ENCODE measurements at regions not wholly inside any gene's neighbourhood (a gene's known extent, or its start where the extent isn't known, plus 50 kb on each side); places are given as distances from the start of the nearest gene placed in this dataset.

DNA sequence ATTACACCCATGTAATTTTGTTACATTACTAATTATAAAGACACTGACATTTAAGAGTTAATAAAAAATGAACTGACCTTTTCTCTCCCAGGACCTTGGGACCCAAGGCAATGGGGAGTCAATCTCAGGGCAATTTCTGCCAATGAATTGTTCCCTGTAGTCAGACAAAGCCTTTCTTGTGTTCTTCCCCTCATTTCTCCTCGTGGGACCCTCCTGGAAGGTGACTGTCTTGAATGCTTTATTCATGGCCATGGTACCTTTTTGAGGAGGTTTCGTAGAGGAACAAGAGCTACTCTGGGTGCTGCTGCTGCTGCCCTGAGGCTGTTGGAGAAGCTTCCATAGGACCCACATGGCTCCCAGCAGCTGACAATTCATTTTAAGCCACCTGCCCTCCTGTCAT is 190.3 kb downstream of the SNX18 start:
- no peak for DNase-seq

DNA sequence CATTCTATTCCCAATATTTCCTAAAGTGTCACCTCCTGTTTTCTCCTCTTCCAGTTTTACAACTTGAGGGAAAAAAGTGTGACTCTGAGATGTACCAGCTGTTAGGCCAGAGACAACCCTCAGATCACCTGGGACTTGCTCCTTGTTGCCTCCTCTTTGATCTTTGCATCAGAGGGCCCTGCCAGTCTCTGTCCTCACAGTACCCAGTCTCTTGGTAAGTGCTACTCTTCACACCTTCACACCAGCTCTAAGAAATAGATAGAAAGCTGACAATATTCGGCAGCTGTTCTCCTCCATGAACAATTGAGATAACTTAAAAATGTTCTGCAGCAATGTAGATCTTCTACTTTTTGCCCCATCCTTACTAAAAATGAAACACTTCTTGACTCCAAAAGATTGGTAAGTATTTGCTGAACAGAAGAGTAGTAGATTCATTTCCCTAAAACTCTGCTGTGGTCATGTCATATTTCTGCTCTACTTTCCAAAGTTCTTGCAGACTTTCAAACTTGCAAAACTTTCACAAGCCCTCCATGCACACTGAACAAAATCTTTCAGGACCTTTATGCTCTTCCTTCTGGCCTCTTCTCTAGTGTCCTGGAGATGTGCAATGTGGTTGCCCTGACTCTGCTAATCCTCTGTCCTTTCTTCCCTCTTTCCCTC is 188.6 kb downstream of the SNX18 start:
- no peak for DNase-seq

GRCh38 chr5:54704825-54705224 is 187.3 kb downstream of the SNX18 start:
- no peak for DNase-seq

DNA sequence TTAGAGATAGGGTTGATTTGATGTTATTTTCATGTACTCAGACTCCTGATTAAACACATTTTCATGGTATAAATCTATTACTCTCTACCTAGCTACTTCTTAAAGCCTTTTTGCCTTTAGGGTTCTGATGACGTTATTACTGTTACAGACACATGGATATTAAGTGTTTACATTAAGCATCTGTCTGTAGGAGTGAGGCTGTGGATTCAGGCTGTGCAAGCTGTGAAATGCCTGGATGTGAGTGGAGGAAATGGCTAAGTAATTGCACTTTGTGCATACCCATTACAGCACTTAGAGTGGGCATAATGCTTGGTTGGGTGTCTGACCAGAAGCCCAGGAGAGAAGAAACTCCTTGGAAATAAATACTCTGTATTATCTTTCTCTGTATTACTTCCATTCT is 186.8 kb downstream of the SNX18 start:
- no peak for DNase-seq

- DNase-seq, result no peak
Observed at GRCh38 chr5:54703565-54704255, 186.2 kb downstream of the SNX18 start.

DNA sequence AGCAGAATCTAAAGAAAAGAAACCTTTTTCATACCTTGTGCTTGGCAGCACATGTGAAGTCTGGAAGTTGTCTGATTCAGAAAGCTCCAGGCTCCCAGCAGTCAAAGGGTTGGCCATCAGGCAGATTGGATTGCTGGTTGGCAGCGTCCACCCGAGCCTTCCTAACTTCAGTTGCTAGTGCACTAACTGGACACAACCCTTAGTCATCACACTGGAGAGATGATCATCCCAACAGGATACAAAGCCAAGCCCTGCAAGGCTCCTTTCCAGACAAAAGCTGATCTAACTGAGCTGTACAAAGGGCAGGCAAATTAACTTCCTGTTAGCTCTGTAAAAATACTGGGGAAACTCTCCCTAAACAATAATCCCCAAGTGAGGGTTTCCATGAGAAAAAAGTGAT is 185.6 kb downstream of the SNX18 start:
- DNase-seq, result peak; percentile 79

DNA sequence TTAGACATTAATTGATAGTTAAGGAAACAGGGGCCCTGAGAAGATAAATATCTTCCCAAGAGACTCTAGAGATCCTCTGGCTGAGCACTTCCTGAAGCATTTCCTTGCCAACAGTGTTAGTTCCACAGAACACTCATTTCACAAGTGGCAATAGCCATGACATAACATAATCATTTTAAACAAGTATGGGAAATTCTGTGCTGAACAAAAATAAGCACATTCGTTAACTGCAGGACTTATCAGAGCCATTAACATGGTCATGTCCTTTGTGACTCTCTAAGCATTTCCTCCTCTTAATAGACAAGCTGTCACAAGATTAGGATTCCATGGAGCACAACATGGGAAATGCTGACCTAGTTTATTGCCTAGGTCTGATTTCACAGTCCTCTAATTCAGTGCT is 184.9 kb downstream of the SNX18 start:
- no peak for DNase-seq

- DNase-seq, result no peak
Observed at GRCh38 chr5:54700986-54701578, 183.5 kb downstream of the SNX18 start.

- peak; percentile 80 for DNase-seq
Observed at GRCh38 chr5:54696931-54697330, 179.4 kb downstream of the SNX18 start.

GRCh38 chr5:54696346-54696745 is 178.8 kb downstream of the SNX18 start:
- DNase-seq, result no peak

DNA sequence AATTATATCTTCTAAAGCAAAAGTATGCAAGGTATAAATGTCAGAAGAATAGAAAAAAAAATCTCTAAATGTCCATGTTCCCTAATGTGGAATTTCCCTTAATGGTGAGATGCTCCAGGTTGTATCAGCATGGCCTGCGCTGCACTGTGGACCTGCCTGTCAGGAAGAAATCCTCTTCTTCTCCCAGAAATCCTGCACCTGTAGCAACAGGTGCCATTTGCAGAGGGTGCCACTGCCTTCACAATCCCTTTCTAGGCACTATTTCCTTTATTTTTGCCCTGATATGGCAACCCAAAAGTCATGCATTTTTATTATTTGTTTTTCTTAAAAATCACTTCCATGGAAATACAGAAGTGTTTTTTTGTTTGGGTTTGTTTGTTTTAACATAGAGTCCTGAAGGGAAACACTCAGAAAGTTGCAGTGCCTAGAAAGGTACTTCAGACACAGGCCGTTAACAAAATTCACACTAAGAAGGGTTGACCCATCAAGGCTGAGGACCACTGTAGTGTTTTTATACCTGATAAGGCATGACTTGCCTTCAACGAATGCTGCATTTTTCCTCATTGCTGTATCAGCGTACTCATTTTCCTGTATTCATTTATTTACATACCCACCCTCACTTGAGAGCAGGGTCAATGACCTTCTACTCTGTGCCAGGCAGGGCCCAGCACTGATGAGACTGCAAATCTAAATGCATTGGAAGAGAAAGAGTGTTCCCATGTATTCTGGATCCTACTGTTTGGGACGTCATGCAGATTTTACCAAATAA is 177.8 kb downstream of the SNX18 start:
- no peak for DNase-seq

DNA sequence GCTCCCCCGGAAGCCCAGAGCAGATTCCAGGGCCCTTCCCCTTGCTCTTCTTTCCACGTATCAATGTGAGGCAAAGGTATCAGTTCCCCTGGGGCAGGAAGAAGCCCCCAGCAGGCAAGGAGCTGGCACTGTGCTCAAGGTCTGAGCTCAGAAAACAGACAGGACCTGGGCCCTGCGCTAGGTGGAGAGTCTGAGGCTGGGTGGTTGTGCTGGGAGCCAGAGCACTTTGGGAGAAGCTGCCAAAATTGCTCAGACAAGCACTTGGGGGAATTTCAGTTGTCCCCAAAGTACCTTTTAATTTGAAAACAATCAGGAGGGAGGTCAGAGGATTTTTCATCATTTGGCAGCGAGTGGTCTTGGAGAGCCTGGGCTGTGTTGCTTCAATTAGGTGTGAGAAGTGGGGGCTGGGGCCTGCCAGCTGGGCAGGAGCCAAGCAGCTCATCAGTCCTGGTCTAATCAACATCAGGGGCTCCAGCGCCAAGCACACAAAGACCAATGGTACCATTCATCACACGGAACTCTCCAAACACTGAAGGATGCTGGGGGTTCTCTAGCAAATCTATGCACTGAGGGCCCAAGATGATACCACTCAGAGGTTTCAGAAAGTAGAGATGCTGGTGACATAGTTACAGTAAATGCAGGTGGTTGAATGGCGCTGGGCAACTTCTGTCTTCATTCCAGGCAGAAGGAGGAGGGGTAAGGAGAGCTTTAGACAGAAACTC is 176.5 kb downstream of the SNX18 start:
- DNase-seq, result peak; percentile 54

DNA sequence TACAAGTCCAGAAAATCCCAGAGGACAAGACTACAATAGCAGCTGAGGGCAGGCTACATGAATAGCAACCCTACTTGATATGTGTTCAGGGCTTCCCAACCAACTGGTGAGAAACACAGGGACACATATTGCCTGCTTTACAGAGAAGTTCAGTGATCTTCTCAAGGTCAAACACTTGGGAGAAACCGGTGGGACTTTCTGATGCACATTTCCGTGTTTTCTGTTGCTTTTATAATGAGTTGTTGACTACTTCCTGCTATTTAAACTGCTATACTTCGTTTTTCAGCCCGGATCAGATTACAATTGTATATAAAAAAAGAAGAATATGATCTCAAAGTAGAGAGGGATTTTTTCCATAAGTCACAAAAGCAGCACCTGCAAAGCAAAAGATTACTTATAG is 175.1 kb downstream of the SNX18 start:
- no peak for DNase-seq

DNA sequence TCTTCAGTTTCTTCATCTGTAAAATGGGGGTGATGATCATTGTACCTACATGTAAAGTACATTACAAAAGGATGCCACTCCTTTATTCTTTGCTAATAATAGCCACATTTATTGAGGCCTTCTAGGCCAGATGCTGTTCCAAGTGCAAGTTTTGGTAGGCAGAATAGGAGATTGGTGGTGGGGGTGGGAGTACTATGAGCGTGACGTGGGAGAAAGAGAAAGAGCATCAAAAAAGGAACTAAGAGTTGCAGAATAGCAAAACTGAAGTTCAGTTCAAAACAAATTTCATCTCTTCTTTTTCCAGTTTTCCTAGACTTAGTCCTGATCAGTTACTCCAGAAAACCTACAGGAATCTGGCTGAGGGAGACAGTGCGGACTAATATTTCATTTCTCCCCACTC is 174.1 kb downstream of the SNX18 start:
- no peak for DNase-seq

DNA sequence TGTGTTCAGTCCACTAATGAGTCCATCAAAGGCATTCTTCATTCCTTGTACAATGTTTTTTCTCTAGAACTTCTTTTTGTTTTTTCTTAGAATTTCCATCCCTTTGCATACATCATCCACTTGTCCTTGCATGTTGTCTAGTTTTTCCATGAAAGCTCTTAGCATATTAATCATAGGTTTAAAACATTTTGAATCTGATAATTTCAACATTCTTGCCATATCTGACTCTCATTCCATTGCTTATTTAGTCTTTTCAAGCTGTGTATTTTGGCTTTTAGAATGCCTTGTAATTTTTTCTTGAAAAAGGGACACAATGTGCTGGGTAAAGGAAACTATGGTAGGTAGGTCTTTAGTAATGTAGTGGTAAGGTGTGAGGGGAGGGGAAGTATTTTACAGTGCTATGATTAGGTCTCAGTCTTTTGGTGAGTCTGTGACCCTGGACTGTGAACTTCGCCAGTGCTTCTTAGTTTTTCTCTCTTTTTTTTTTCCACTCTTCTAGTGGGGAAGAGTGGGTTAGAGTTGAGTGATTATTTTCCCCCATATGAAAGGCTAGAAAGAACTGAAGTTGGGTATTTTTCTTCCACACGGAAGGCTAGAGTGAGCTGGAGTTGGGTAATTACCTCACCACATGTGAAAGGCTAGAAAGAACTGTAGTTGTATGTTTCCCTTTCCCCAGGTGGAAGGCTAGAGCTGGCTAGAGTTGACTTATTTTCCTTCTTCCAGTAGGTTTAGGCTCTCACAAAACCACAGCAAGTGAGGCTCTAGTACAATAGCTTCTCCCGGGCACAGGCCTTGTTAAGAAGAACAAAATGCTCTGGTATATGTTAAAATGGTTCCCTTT is 172.1 kb downstream of the SNX18 start:
- no peak for DNase-seq

DNA sequence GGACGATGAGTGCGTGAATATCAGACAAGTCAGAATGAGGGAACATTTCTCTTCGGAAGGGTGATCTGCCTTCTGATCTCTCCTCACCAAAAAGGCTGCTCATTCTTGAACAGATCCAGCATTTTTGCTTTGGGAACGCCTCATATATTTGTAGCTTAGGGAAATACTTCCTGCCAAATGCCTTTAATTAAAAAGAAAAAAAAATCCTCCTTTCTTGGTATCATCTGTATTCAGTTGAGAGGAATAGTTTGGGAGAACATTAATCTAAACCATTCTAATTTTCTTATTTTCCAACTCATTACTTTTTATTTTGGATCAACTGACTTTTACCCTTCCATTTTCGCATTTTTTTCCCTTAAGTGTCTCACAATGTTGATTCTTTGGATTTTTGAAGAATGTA is 163.4 kb downstream of the SNX18 start:
- no peak for DNase-seq

DNA sequence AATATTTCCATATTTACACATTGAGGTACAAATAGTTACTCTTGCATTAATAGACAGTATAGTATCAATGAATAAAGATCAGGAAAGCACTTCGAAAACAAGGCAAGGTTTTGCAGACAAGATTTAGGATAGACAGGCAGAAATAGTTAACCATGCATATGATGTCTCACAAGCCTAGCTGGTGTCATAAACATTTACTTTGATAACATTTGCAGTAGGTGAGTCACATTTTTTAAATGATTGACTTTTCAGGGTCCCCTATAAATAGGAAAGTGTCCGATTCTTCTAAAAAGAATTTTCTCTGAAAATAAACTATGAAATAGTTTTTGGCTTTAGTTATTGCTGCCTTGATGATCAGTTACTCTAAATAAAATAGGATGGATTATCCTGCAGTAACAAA is 162.1 kb downstream of the SNX18 start:
- no peak for DNase-seq

GRCh38 chr5:54678737-54679136 is 161.2 kb downstream of the SNX18 start:
- no peak for DNase-seq

DNA sequence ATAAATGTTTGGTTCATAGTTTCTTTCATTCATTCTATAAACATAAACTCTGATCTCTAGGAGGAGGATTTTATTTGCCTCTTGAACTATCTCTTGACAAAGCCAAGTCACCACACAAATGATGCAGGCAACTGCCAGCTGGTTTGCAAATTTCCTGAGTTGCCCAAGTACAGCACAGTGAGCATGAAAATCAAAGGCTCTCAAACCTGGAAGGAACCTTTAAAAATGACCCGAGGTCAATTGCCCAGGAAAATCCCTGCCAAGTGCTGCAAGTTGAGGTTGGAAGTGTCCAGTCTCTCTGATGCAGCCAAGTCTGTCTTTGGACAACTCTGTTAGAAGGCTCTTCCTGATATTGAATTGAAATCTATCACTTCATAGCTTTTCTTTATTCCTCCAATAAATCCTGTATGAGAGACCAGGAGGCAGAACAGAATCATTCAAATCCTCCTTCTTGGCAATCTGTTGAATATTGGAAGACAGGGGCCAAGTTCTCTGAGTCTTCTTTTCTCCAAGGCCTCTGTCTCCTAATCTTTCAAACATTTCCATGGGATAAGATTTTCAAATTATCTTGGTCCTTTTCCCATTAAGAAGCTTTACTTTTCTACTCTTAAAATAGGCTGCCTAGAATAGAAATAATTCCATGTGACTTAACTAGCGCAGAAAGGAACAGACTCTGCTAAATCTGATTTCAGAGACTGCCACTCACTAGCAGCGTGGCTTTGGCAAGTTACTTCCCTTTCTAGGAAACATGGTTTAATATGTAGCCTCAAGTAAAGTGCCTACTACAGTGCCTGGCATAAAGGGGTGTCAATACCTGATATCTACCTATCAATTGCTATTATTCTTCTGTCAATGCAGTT is 159.2 kb downstream of the SNX18 start:
- DNase-seq, result no peak

GRCh38 chr5:54673523-54674225 is 156.1 kb downstream of the SNX18 start:
- no peak for DNase-seq
